Caco-2 (cell line): ENCODE measurements at regions not wholly inside any gene's neighbourhood (a gene's known extent, or its start where the extent isn't known, plus 50 kb on each side); places are given as distances from the start of the nearest gene placed in this dataset.

Experiments
- BruUV-seq: library from RNA; stranded (reverse); fragments of 400-500 nt; replicated peaks from 2 replicates; lab custom pipeline; 2021; lab: Mats Ljungman, UMichigan
- CTCF ChIA-PET: fragments of 300-600 bp; sonication (Branson Sonifier 250); formaldehyde crosslinking; loops from one replicate; lab custom pipeline; 2022; ENCODE audit warnings: antibody characterized with exemption; lab: Charles Lee
- POLR2A ChIA-PET: fragments of 300-600 bp; sonication (Branson Sonifier 250); formaldehyde crosslinking; loops from one replicate; lab custom pipeline; 2022; ENCODE audit warnings: antibody characterized with exemption; lab: Charles Lee
- DNase-seq, 2 experiments: peaks; one replicate each; pipeline versions ENCODE4 v3.0.0 to v3.0.0-alpha.2; 2020 to 2022
- H3K27me3 ChIP-seq: replicated peaks from 2 replicates; pipeline ENCODE4 v1.6.0; 2011; ENCODE audit warnings: low read length; ENCODE audit not compliant: control insufficient read depth, insufficient read depth
- H3K36me3 ChIP-seq: 2 replicates; pipeline ENCODE4 v1.5.1; 2011; ENCODE audit warnings: low read length; ENCODE audit not compliant: control insufficient read depth, insufficient read depth
- H3K4me1 ChIP-seq: fragments of 250-450 bp; sonication (Bioruptor Pico); 2 replicates; pipeline ENCODE4 v1.5.1; 2020; ENCODE audit warnings: mild to moderate bottlenecking
- H3K4me3 ChIP-seq: 2 replicates; pipeline ENCODE4 v1.5.1; 2011; ENCODE audit warnings: low read depth, mild to moderate bottlenecking, control low read depth, low read length
- H3K9me3 ChIP-seq: fragments of 250-450 bp; sonication (Bioruptor Pico); 2 replicates; pipeline ENCODE4 v1.5.1; 2020; ENCODE audit warnings: mild to moderate bottlenecking, moderate library complexity
- H3K27ac Mint-ChIP-seq: one replicate; pipeline ENCODE4 v1.8.0; 2022; ENCODE audit warnings: mixed read lengths; ENCODE audit not compliant: unreplicated experiment
- H3K27me3 Mint-ChIP-seq: one replicate; pipeline ENCODE4 v1.8.0; 2022; ENCODE audit warnings: mixed read lengths; ENCODE audit not compliant: insufficient read depth, unreplicated experiment
- H3K36me3 Mint-ChIP-seq: one replicate; pipeline ENCODE4 v1.8.0; 2022; ENCODE audit warnings: mild to moderate bottlenecking, mixed read lengths; ENCODE audit not compliant: insufficient read depth, unreplicated experiment
- H3K4me1 Mint-ChIP-seq: one replicate; pipeline ENCODE4 v1.8.0; 2022; ENCODE audit warnings: low read depth, mixed read lengths; ENCODE audit not compliant: unreplicated experiment
- H3K4me3 Mint-ChIP-seq: one replicate; pipeline ENCODE4 v1.8.0; 2022; ENCODE audit warnings: mild to moderate bottlenecking, moderate library complexity, mixed read lengths; ENCODE audit not compliant: unreplicated experiment
- H3K9me3 Mint-ChIP-seq: one replicate; pipeline ENCODE4 v1.8.0; 2022; ENCODE audit warnings: mixed read lengths; ENCODE audit not compliant: unreplicated experiment
- intact Hi-C: fragments of 100-400 bp; cut with micrococcal nuclease; formaldehyde crosslinking; loops from one replicate; pipeline ENCODE4 v1.10.0; 2022; ENCODE audit not compliant: unreplicated experiment
- TF ChIP-seq, protein P1 (sequence below), 2 experiments: fragments of 200-600 bp in 1 of 2; IDR thresholded peaks; 1 replicate in 1 of 2; 2 replicates in 1 of 2; pipeline versions ENCODE4 v1.5.1 to v1.8.0; 2011 to 2022; ENCODE audit warnings: antibody characterized with exemption in 1 of 2, control low read depth in 1 of 2, inconsistent platforms in 1 of 2, low read depth in 1 of 2, low read length in 1 of 2, mild to moderate bottlenecking in 1 of 2, moderate library complexity in 1 of 2; ENCODE audit not compliant: insufficient read depth in 1 of 2, severe bottlenecking in 1 of 2, unreplicated experiment in 1 of 2

DNA sequence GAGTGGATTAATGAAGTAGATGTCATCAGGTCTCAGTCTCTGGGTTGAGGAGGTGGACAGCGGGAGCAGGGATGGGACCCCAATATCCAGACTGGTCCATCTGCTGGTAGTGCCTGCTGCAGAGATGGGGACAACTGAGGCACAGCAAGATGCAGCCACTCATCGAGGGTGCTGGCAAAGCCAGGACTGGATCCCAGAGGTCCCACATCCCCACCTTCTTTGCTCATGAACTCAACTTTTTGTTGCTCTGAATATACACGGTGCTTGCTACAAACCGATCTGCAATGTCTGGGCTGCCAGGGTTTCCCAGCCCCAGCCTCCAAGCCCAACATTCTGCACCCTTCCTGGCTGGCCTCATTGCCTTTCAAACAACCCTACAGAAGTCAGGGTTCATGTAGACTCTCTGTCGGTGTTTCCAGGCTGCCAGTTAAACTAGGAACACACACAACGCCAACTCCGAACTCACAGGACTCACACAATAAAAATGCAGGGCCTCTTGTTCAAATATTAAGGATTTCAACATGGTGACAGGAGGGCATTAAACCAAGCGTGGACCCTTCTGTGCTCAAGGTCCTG, 168.2 kb downstream of the MN1 start:
- Histone ChIP-seq H3K4me1 (peaks cover 15% of the 10 kb centered on the region), H3K4me3 (no peak overlapping the region), H3K27me3 (no peaks in the 10 kb centered on the region), H3K9me3 (no peaks in the 10 kb centered on the region), H3K36me3 (no peaks in the 10 kb centered on the region)
- intact Hi-C loops = loop anchor here (10.0 kb wide), 1 partner anchor 171 kb away; the partner anchor contains the start of gene MN1
- H3K36me3 Mint-ChIP-seq = no peaks in the 10 kb centered on the region
- H3K4me3 Mint-ChIP-seq = no peak overlapping the region
- peaks cover 7% of the 10 kb centered on the region for H3K4me1 Mint-ChIP-seq
- peaks cover 9% of the 10 kb centered on the region for H3K9me3 Mint-ChIP-seq
- H3K27me3 Mint-ChIP-seq = no peaks in the 10 kb centered on the region
- no peak for DNase-seq
- BruUV-seq = no TSS peak
- peak overlapping the region; percentile 49 for H3K27ac Mint-ChIP-seq
- CTCF ChIA-PET = no interaction called here
- POLR2A ChIA-PET = no interaction called here
- TF ChIP-seq, protein P1, sequence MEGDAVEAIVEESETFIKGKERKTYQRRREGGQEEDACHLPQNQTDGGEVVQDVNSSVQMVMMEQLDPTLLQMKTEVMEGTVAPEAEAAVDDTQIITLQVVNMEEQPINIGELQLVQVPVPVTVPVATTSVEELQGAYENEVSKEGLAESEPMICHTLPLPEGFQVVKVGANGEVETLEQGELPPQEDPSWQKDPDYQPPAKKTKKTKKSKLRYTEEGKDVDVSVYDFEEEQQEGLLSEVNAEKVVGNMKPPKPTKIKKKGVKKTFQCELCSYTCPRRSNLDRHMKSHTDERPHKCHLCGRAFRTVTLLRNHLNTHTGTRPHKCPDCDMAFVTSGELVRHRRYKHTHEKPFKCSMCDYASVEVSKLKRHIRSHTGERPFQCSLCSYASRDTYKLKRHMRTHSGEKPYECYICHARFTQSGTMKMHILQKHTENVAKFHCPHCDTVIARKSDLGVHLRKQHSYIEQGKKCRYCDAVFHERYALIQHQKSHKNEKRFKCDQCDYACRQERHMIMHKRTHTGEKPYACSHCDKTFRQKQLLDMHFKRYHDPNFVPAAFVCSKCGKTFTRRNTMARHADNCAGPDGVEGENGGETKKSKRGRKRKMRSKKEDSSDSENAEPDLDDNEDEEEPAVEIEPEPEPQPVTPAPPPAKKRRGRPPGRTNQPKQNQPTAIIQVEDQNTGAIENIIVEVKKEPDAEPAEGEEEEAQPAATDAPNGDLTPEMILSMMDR (IDR thresholded peaks at IDR 0.05; ENCODE audit: insufficient read depth in 1 of 2, low read depth in 1 of 2, low read length in 1 of 2, severe bottlenecking in 1 of 2, unreplicated experiment in 1 of 2) = no peak

DNA sequence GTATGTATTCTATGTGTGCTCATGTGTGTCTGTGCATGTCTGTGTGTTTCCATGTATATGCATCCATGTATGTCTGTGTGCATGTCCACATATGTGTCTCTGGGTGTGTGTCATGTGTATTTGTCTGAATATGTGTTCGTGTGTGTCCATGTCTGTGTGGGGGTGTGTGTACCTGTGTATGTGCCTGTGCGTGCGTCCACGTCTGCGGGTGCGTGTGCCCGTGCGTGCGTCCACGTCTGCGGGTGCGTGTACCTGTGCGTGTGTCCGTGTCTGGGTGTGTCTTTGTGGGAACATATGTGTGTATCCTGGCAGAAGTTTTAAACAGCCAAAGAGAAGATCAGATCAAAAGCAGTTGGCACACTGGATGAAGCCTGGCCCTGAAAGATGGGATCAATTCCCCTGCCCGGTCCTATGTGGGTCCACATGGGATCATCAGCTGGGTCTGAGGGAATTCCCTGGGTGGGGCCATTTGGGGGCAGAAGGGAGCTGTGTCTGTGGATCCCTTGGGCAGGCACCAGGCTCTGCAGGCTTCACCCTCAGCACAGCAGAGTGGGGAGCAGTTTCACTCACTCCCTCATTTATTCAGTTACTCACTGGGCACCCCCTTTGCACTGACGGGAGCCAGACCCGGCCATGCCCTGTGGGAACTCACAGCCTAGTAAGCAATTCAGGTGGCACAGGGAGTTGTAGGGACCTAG, 167.4 kb downstream of the MN1 start:
- H3K27me3 Mint-ChIP-seq = no peaks in the 10 kb centered on the region
- H3K9me3 ChIP-seq = no peaks in the 10 kb centered on the region
- H3K4me3 Mint-ChIP-seq = no peak overlapping the region
- ChIA-PET POLR2A (no interaction called here), CTCF (interaction anchor here (0.6 kb wide), 1 partner anchor 368 kb away, joined by 5 read pairs; no protein-coding TSS in a partner anchor)
- H3K4me3 ChIP-seq = no peak overlapping the region
- TF ChIP-seq, protein P1 (IDR thresholded peaks at IDR 0.05; ENCODE audit: insufficient read depth in 1 of 2, low read depth in 1 of 2, low read length in 1 of 2, severe bottlenecking in 1 of 2, unreplicated experiment in 1 of 2) = no peak
- intact Hi-C loops = loop anchor here (10.0 kb wide), 1 partner anchor 171 kb away; the partner anchor contains the start of gene MN1
- peaks cover 9% of the 10 kb centered on the region for H3K4me1 ChIP-seq
- H3K27ac Mint-ChIP-seq = peak overlapping the region; percentile 49
- peaks cover 9% of the 10 kb centered on the region for H3K9me3 Mint-ChIP-seq
- no peaks in the 10 kb centered on the region for H3K36me3 Mint-ChIP-seq
- H3K4me1 Mint-ChIP-seq = peaks cover 7% of the 10 kb centered on the region
- no peak for DNase-seq
- no TSS peak for BruUV-seq
- H3K27me3 ChIP-seq = no peaks in the 10 kb centered on the region
- H3K36me3 ChIP-seq = no peaks in the 10 kb centered on the region

DNA sequence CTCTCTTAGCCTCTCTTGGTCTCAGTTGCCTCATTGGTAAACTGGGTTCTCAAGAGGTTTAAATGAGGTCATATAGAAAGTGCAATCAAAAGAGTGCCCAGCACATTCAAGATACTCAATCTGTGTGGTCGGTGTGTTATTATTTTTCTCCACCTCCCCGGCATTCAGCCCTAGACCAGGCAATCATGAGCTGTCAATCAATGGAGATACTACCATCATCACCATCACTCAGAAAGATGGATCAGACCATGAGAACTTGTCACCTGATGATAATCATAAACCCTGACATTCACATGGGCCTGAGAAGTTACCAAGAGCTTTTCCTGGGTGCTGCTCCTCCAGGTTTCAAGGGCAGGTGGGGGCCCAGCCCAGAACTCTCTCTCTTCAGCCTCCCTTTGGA, 166.1 kb downstream of the MN1 start:
- peaks cover 9% of the 10 kb centered on the region for H3K9me3 Mint-ChIP-seq
- CTCF ChIA-PET = no interaction called here

More for the DNA sequence above, 166.1 kb downstream of the MN1 start:
- 0 out of 2 replicates have a peak, but pooled peaks cover 2% of the 10 kb centered on the region for H3K4me1 ChIP-seq
- H3K36me3 ChIP-seq = no peaks in the 10 kb centered on the region
- no peak for DNase-seq
- H3K27me3 ChIP-seq = no peaks in the 10 kb centered on the region
- H3K27ac Mint-ChIP-seq = no peak overlapping the region
- no peak overlapping the region for H3K4me3 ChIP-seq
- no peaks in the 10 kb centered on the region for H3K36me3 Mint-ChIP-seq
- no peaks in the 10 kb centered on the region for H3K27me3 Mint-ChIP-seq
- peaks cover 7% of the 10 kb centered on the region for H3K4me1 Mint-ChIP-seq
- no peaks in the 10 kb centered on the region for H3K9me3 ChIP-seq
- BruUV-seq = no TSS peak
- POLR2A ChIA-PET = no interaction called here
- H3K4me3 Mint-ChIP-seq = no peak overlapping the region
- intact Hi-C loops = loop anchor here (10.0 kb wide), 1 partner anchor 169 kb away; the partner anchor contains the start of gene MN1
- TF ChIP-seq, protein P1 (IDR thresholded peaks at IDR 0.05; ENCODE audit: insufficient read depth in 1 of 2, low read depth in 1 of 2, low read length in 1 of 2, severe bottlenecking in 1 of 2, unreplicated experiment in 1 of 2) = no peak
